ENCODE measurements at regions not wholly inside any gene's neighbourhood (a gene's known extent, or its start where the extent isn't known, plus 50 kb on each side); places are given as distances from the start of the nearest gene placed in this dataset.

GRCh38 chr5:164073081-164073480 lies 567.7 kb downstream of the MAT2B start:
- Histone ChIP-seq H3K4me1 (ENCODE audit: insufficient read depth, poor library complexity, severe bottlenecking) (no peaks in the 10 kb centered on the region), H3K36me3 (ENCODE audit: low read depth) (no peaks in the 10 kb centered on the region), H3K4me3 (ENCODE audit: severe bottlenecking) (no peak overlapping the region), H3K9me3 (ENCODE audit: severe bottlenecking) (no peaks in the 10 kb centered on the region), H3K27ac (ENCODE audit: poor library complexity, severe bottlenecking) (no peak overlapping the region), H3K27me3 (ENCODE audit: insufficient read depth, poor library complexity, severe bottlenecking) (peaks cover 13% of the 10 kb centered on the region)
- DNase-seq (ENCODE audit: low spot score), result no peak
- no peak for TF ChIP-seq CTCF (IDR thresholded peaks at IDR 0.05; ENCODE audit: poor library complexity, severe bottlenecking)
- no peak; the same call in 2 of the 3 replicates for ATAC-seq (ENCODE audit: low read depth)

- no peak for DNase-seq (ENCODE audit: low spot score)
- no peaks in the 10 kb centered on the region for H3K4me1 ChIP-seq (ENCODE audit: insufficient read depth, poor library complexity, severe bottlenecking)
- no peak overlapping the region for H3K27ac ChIP-seq (ENCODE audit: poor library complexity, severe bottlenecking)
- ATAC-seq (ENCODE audit: low read depth), result no peak
- H3K9me3 ChIP-seq (ENCODE audit: severe bottlenecking), result no peaks in the 10 kb centered on the region
- H3K27me3 ChIP-seq (ENCODE audit: insufficient read depth, poor library complexity, severe bottlenecking), result peaks cover 13% of the 10 kb centered on the region
- no peaks in the 10 kb centered on the region for H3K36me3 ChIP-seq (ENCODE audit: low read depth)
- no peak for TF ChIP-seq CTCF (IDR thresholded peaks at IDR 0.05; ENCODE audit: poor library complexity, severe bottlenecking)
- no peak overlapping the region for H3K4me3 ChIP-seq (ENCODE audit: severe bottlenecking)
Observed at GRCh38 chr5:164076556-164076955, 571.1 kb downstream of the MAT2B start.

GRCh38 chr5:164090358-164090757 lies 584.9 kb downstream of the MAT2B start:
- H3K27me3 ChIP-seq (ENCODE audit: insufficient read depth, poor library complexity, severe bottlenecking), result no peaks in the 10 kb centered on the region
- no peaks in the 10 kb centered on the region for H3K4me1 ChIP-seq (ENCODE audit: insufficient read depth, poor library complexity, severe bottlenecking)
- no peaks in the 10 kb centered on the region for H3K36me3 ChIP-seq (ENCODE audit: low read depth)
- no peak for ATAC-seq (ENCODE audit: low read depth)
- H3K27ac ChIP-seq (ENCODE audit: poor library complexity, severe bottlenecking), result no peak overlapping the region
- H3K9me3 ChIP-seq (ENCODE audit: severe bottlenecking), result no peaks in the 10 kb centered on the region
- TF ChIP-seq CTCF (IDR thresholded peaks at IDR 0.05; ENCODE audit: poor library complexity, severe bottlenecking), result no peak
- DNase-seq (ENCODE audit: low spot score), result no peak
- no peak overlapping the region for H3K4me3 ChIP-seq (ENCODE audit: severe bottlenecking)

GRCh38 chr5:164091836-164092235 lies 586.4 kb downstream of the MAT2B start:
- H3K27me3 ChIP-seq (ENCODE audit: insufficient read depth, poor library complexity, severe bottlenecking), result no peaks in the 10 kb centered on the region
- H3K4me1 ChIP-seq (ENCODE audit: insufficient read depth, poor library complexity, severe bottlenecking), result no peaks in the 10 kb centered on the region
- no peak for TF ChIP-seq CTCF (IDR thresholded peaks at IDR 0.05; ENCODE audit: poor library complexity, severe bottlenecking)
- H3K36me3 ChIP-seq (ENCODE audit: low read depth), result no peaks in the 10 kb centered on the region
- H3K4me3 ChIP-seq (ENCODE audit: severe bottlenecking), result no peak overlapping the region
- ATAC-seq (ENCODE audit: low read depth), result no peak
- no peak overlapping the region for H3K27ac ChIP-seq (ENCODE audit: poor library complexity, severe bottlenecking)
- no peak for DNase-seq (ENCODE audit: low spot score)
- no peaks in the 10 kb centered on the region for H3K9me3 ChIP-seq (ENCODE audit: severe bottlenecking)

GRCh38 chr5:164094291-164094690 lies 588.9 kb downstream of the MAT2B start:
- ATAC-seq (ENCODE audit: low read depth) (no peak), DNase-seq (ENCODE audit: low spot score) (no peak)
- no peaks in the 10 kb centered on the region for H3K9me3 ChIP-seq (ENCODE audit: severe bottlenecking)
- H3K36me3 ChIP-seq (ENCODE audit: low read depth), result no peaks in the 10 kb centered on the region
- H3K4me3 ChIP-seq (ENCODE audit: severe bottlenecking), result no peak overlapping the region
- H3K27me3 ChIP-seq (ENCODE audit: insufficient read depth, poor library complexity, severe bottlenecking), result no peaks in the 10 kb centered on the region
- H3K4me1 ChIP-seq (ENCODE audit: insufficient read depth, poor library complexity, severe bottlenecking), result peaks cover 7% of the 10 kb centered on the region
- H3K27ac ChIP-seq (ENCODE audit: poor library complexity, severe bottlenecking), result no peak overlapping the region
- no peak for TF ChIP-seq CTCF (IDR thresholded peaks at IDR 0.05; ENCODE audit: poor library complexity, severe bottlenecking)
